Gastrocnemius medialis (tissue), 4 donors: ENCODE measurements at regions not wholly inside any gene's neighbourhood (a gene's known extent, or its start where the extent isn't known, plus 50 kb on each side); places are given as distances from the start of the nearest gene placed in this dataset.

Source experiments
- ATAC-seq, 2 donors: fragments of 150-250 bp; one replicate each; pipeline ENCODE4 v1.9.1; 2016
- DNase-seq, 2 donors: peaks; one replicate each; pipeline ENCODE4 v3.0.0-alpha.2; 2019
- H3K27ac ChIP-seq, 4 donors: fragments of 200-600 bp; sonication (generic); 1 replicate in 1 of 4; 2 replicates in 3 of 4; pipeline ENCODE4 v1.5.1; 2016 to 2018; ENCODE audit warnings: mild to moderate bottlenecking in 2 of 4, moderate library complexity in 1 of 4
- H3K27me3 ChIP-seq, 3 donors: fragments of 200-600 bp; sonication (generic) in 2 of 3; 1 replicate in 1 of 3; 2 replicates in 2 of 3; pipeline versions ENCODE4 v1.5.1 to v1.6.0; 2016 to 2019; ENCODE audit warnings: mild to moderate bottlenecking in 1 of 3, moderate library complexity in 1 of 3
- H3K36me3 ChIP-seq, 2 donors: fragments of 200-600 bp; sonication (generic) in 1 of 2; one replicate each; pipeline ENCODE4 v1.5.1; 2017 to 2018
- H3K4me1 ChIP-seq, 2 donors: fragments of 200-600 bp; sonication (generic) in 1 of 2; one replicate each; pipeline ENCODE4 v1.5.1; 2016 to 2017; ENCODE audit warnings: mild to moderate bottlenecking in 2 of 2
- H3K4me3 ChIP-seq, 4 donors: fragments of 200-600 bp; sonication (generic) in 3 of 4; 1 replicate in 1 of 4; 2 replicates in 3 of 4; pipeline ENCODE4 v1.5.1; 2016 to 2019; ENCODE audit warnings: mild to moderate bottlenecking in 2 of 4
- H3K9me3 ChIP-seq, 3 donors: fragments of 200-600 bp; sonication (generic) in 2 of 3; 1 replicate in 1 of 3; 2 replicates in 2 of 3; pipeline ENCODE4 v1.5.1; 2016 to 2019
- CTCF ChIP-seq, 5 experiments: fragments of 450-650 bp in 3 of 5; fragments of 200-600 bp in 2 of 5; sonication (generic) in 2 of 5; IDR thresholded peaks in 4 of 5; conservative IDR thresholded peaks in 1 of 5; 1 replicate in 4 of 5; 2 replicates in 1 of 5; pipeline ENCODE4 v1.5.1; 2016 to 2019; ENCODE audit warnings: antibody characterized with exemption in 5 of 5, mild to moderate bottlenecking in 3 of 5, moderate library complexity in 3 of 5
- POLR2A ChIP-seq, 2 donors: fragments of 450-650 bp; IDR thresholded peaks; one replicate each; pipeline ENCODE4 v1.6.1; 2017; ENCODE audit warnings: antibody characterized with exemption in 2 of 2, mild to moderate bottlenecking in 2 of 2, moderate library complexity in 2 of 2
- in situ Hi-C, 4 donors: fragments of 200-750 bp; cut with MboI; loops; one replicate each; pipeline versions ENCODE4 v1.15.0 to v1.8.0; 2017; ENCODE audit warnings: low sequenced_read_pairs in 4 of 4
- intact Hi-C: fragments of 100-400 bp; cut with DNase I; formaldehyde crosslinking; loops from one replicate; pipeline ENCODE4 v1.15.1; 2023; ENCODE audit warnings: low total_unique reads

- Histone ChIP-seq H3K4me3 (no peak overlapping the region), H3K9me3 (no peaks in the 10 kb centered on the region), H3K36me3 (no peaks in the 10 kb centered on the region), H3K27me3 (no peaks in the 10 kb centered on the region), H3K4me1 (no peaks in the 10 kb centered on the region), H3K27ac (no peak overlapping the region)
- no peak for DNase-seq
- ATAC-seq, result no peak
- intact Hi-C loops (no loop called here), in situ Hi-C loops (no loop called here)
- TF ChIP-seq CTCF (IDR thresholded peaks at IDR 0.05 in 4 of 5, conservative IDR thresholded peaks at IDR 0.05 in 1 of 5) (no peak), POLR2A (IDR thresholded peaks at IDR 0.05) (no peak)
These were observed 209.1 kb upstream of the CXCL12 start for GRCh38 chr10:44593952-44594351.

GRCh38 chr10:44607116-44607515 is 222.2 kb upstream of the CXCL12 start:
- no peak overlapping the region for H3K27ac ChIP-seq
- intact Hi-C loops (no loop called here), in situ Hi-C loops (no loop called here)
- H3K9me3 ChIP-seq, result no peaks in the 10 kb centered on the region
- TF ChIP-seq POLR2A (IDR thresholded peaks at IDR 0.05) (no peak), CTCF (IDR thresholded peaks at IDR 0.05 in 4 of 5, conservative IDR thresholded peaks at IDR 0.05 in 1 of 5) (no peak)
- DNase-seq (no peak), ATAC-seq (no peak)
- no peak overlapping the region for H3K4me3 ChIP-seq
- H3K36me3 ChIP-seq, result no peaks in the 10 kb centered on the region
- H3K27me3 ChIP-seq, result no peaks in the 10 kb centered on the region
- no peaks in the 10 kb centered on the region for H3K4me1 ChIP-seq

- intact Hi-C loops, result no loop called here
- ATAC-seq, result no peak
- H3K4me3 ChIP-seq, result no peak overlapping the region
These were observed 234.0 kb upstream of the CXCL12 start for GRCh38 chr10:44618910-44619309.

GRCh38 chr10:44619521-44619920 is 234.6 kb upstream of the CXCL12 start:
- TF ChIP-seq POLR2A (IDR thresholded peaks at IDR 0.05), result no peak
- TF ChIP-seq CTCF (IDR thresholded peaks at IDR 0.05 in 4 of 5, conservative IDR thresholded peaks at IDR 0.05 in 1 of 5), result no peak
- Histone ChIP-seq H3K27me3 (no peaks in the 10 kb centered on the region), H3K27ac (no peak overlapping the region), H3K36me3 (no peaks in the 10 kb centered on the region), H3K4me3 (no peak overlapping the region), H3K9me3 (no peaks in the 10 kb centered on the region), H3K4me1 (no peaks in the 10 kb centered on the region)
- DNase-seq (no peak), ATAC-seq (no peak)
- in situ Hi-C loops (no loop called here), intact Hi-C loops (no loop called here)

More at GRCh38 chr10:44618910-44619309, 234.0 kb upstream of the CXCL12 start:
- no peaks in the 10 kb centered on the region for H3K36me3 ChIP-seq
- no peak overlapping the region for H3K27ac ChIP-seq
- no peak for DNase-seq
- TF ChIP-seq POLR2A (IDR thresholded peaks at IDR 0.05) (no peak), CTCF (IDR thresholded peaks at IDR 0.05 in 4 of 5, conservative IDR thresholded peaks at IDR 0.05 in 1 of 5) (no peak)
- H3K27me3 ChIP-seq, result no peaks in the 10 kb centered on the region
- H3K9me3 ChIP-seq, result no peaks in the 10 kb centered on the region
- H3K4me1 ChIP-seq, result no peaks in the 10 kb centered on the region
- in situ Hi-C loops, result no loop called here

- TF ChIP-seq POLR2A (IDR thresholded peaks at IDR 0.05) (no peak), CTCF (IDR thresholded peaks at IDR 0.05 in 4 of 5, conservative IDR thresholded peaks at IDR 0.05 in 1 of 5) (no peak)
- no peaks in the 10 kb centered on the region for H3K36me3 ChIP-seq
- H3K9me3 ChIP-seq, result no peaks in the 10 kb centered on the region
- no peak overlapping the region for H3K4me3 ChIP-seq
- H3K27me3 ChIP-seq, result no peaks in the 10 kb centered on the region
- H3K4me1 ChIP-seq, result no peaks in the 10 kb centered on the region
- no peak for ATAC-seq
- in situ Hi-C loops, result no loop called here
- no peak for DNase-seq
- intact Hi-C loops, result no loop called here
- no peak overlapping the region for H3K27ac ChIP-seq
These were observed 235.1 kb upstream of the CXCL12 start for GRCh38 chr10:44619975-44620374.
